Stimulated activated effector memory CD8-positive, alpha-beta T cell treated with anti-CD3 and anti-CD28 coated beads, Interleukin-12 subunit alpha, Interleukin-12 subunit beta, amount 100 ng/mL, for 72 hours (primary cell): ENCODE measurements at regions not wholly inside any gene's neighbourhood (a gene's known extent, or its start where the extent isn't known, plus 50 kb on each side); places are given as distances from the start of the nearest gene placed in this dataset.

Experiments
- ATAC-seq: fragments of 150-1000 bp; cut with Tn5 transposase; 2 replicates; pipeline ENCODE4 v1.10.0; 2021
- DNase-seq, 2 donors: peaks; one replicate each; pipeline ENCODE4 v3.0.0; 2021 to 2022; ENCODE audit warnings: low spot score in 2 of 2
- H3K27ac Mint-ChIP-seq: one replicate; pipeline ENCODE4 v1.8.0; 2022; ENCODE audit warnings: mild to moderate bottlenecking, mixed read lengths
- H3K36me3 Mint-ChIP-seq: one replicate; pipeline ENCODE4 v1.8.0; 2022; ENCODE audit warnings: mild to moderate bottlenecking, mixed read lengths
- H3K4me1 Mint-ChIP-seq: one replicate; pipeline ENCODE4 v1.8.0; 2022; ENCODE audit warnings: mixed read lengths
- H3K4me3 Mint-ChIP-seq: one replicate; pipeline ENCODE4 v1.8.0; 2022; ENCODE audit warnings: mild to moderate bottlenecking, mixed read lengths
- H3K9me3 Mint-ChIP-seq: one replicate; pipeline ENCODE4 v1.8.0; 2022; ENCODE audit warnings: mixed read lengths

- H3K9me3 Mint-ChIP-seq = peaks cover 7% of the 10 kb centered on the region
- H3K27ac Mint-ChIP-seq = no peak overlapping the region
- no peak for DNase-seq
- H3K4me1 Mint-ChIP-seq = no peaks in the 10 kb centered on the region
- no peak overlapping the region for H3K4me3 Mint-ChIP-seq
- ATAC-seq = no peak
- no peaks in the 10 kb centered on the region for H3K36me3 Mint-ChIP-seq
These were observed 222.4 kb downstream of the HHIP start for GRCh38 chr4:144868309-144868708.

DNA sequence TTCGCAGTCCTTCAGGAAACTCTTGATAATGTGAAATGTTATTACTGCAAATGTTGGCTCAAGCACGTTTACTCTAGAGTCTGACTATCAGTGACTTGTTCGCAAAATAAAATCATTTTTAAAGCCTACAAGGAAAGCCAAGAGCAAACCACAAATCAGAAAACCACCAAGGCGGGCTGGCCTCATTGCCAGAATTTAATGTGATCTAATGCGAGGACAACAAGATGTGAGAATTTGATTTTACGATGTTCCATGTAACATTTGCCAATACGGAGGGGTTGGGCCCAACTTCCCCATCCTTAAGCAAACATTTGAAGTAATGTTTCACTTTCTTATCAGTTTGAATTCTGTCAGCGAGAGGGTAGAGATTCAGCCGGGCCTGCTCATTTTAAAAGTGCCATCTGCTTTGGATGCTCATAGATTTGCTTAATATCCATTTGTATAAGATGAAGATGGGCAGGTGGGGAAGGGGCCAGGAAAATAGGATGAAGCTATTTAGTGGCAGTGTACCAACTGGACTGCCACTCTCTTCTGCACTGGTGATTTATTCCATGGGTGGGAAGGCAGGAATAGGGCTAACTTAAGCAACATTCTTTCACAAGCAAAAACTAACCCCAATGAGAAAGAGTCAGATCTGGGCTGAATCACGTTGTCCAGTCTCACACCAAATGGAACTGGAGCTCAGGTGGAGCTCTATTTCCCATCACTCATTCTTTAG lies 225.3 kb downstream of the ANAPC10 start:
- no peaks in the 10 kb centered on the region for H3K4me1 Mint-ChIP-seq
- H3K4me3 Mint-ChIP-seq = no peak overlapping the region
- H3K27ac Mint-ChIP-seq = no peak overlapping the region
- ATAC-seq (no peak), DNase-seq (no peak)
- no peaks in the 10 kb centered on the region for H3K36me3 Mint-ChIP-seq
- H3K9me3 Mint-ChIP-seq = peaks cover 2% of the 10 kb centered on the region

- Mint-ChIP-seq H3K4me3 (no peak overlapping the region), H3K9me3 (peaks cover 2% of the 10 kb centered on the region), H3K27ac (no peak overlapping the region), H3K36me3 (no peaks in the 10 kb centered on the region), H3K4me1 (no peaks in the 10 kb centered on the region)
- DNase-seq (no peak), ATAC-seq (no peak)
These were observed 224.6 kb downstream of the ANAPC10 start for GRCh38 chr4:144873226-144873990.

DNA sequence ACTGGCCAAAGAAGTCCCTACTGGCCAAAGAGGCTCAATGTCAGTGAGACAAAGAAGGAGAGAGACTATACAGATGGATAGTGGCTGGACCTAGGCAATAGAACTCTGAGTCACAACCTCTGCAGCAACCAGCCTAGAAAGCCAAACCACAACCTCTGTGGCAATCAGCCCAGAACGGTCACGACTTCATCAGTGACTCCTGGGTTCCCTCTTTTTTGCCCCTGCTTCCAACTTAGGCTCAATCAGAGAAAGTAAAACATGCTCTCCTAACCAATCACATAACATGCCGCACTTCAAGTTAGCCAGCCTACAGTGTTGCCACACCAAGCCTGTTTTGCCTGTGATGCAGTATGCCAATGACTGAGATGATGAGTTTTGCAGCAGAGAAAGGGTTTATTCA lies 203.4 kb downstream of the ANAPC10 start:
- Mint-ChIP-seq H3K36me3 (no peaks in the 10 kb centered on the region), H3K27ac (no peak overlapping the region), H3K9me3 (no peaks in the 10 kb centered on the region), H3K4me3 (no peak overlapping the region), H3K4me1 (no peaks in the 10 kb centered on the region)
- DNase-seq (no peak), ATAC-seq (no peak)

DNA sequence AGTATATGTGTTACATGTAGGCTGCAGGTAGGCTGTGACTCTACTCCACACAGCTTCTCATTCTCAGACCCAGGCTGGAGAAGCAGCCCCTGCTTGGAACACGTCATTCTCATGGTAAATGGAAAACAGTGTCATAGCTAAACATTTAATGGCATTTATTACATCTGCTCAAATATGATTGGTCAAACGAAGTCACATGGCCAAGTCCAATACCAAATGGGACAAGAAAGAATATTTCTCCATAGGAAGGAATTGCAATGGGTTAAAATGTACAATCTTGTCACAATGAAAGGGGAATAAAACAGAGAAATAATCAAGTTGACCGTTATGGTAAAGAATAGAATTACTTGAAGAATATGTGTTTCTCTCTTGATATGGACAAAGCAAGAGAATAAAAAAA lies 198.6 kb downstream of the ANAPC10 start:
- Mint-ChIP-seq H3K27ac (no peak overlapping the region), H3K4me3 (no peak overlapping the region), H3K9me3 (peaks cover 3% of the 10 kb centered on the region), H3K4me1 (no peaks in the 10 kb centered on the region), H3K36me3 (no peaks in the 10 kb centered on the region)
- ATAC-seq (no peak), DNase-seq (no peak)

- Mint-ChIP-seq H3K27ac (no peak overlapping the region), H3K4me3 (no peak overlapping the region), H3K36me3 (no peaks in the 10 kb centered on the region), H3K4me1 (no peaks in the 10 kb centered on the region), H3K9me3 (peaks cover 3% of the 10 kb centered on the region)
- DNase-seq (no peak), ATAC-seq (no peak)
These were observed 196.9 kb downstream of the ANAPC10 start for GRCh38 chr4:144901141-144901540.

GRCh38 chr4:144902614-144903013 lies 195.4 kb downstream of the ANAPC10 start:
- DNase-seq (no peak), ATAC-seq (no peak)
- Mint-ChIP-seq H3K9me3 (peaks cover 7% of the 10 kb centered on the region), H3K36me3 (no peaks in the 10 kb centered on the region), H3K4me1 (no peaks in the 10 kb centered on the region), H3K27ac (no peak overlapping the region), H3K4me3 (no peak overlapping the region)

DNA sequence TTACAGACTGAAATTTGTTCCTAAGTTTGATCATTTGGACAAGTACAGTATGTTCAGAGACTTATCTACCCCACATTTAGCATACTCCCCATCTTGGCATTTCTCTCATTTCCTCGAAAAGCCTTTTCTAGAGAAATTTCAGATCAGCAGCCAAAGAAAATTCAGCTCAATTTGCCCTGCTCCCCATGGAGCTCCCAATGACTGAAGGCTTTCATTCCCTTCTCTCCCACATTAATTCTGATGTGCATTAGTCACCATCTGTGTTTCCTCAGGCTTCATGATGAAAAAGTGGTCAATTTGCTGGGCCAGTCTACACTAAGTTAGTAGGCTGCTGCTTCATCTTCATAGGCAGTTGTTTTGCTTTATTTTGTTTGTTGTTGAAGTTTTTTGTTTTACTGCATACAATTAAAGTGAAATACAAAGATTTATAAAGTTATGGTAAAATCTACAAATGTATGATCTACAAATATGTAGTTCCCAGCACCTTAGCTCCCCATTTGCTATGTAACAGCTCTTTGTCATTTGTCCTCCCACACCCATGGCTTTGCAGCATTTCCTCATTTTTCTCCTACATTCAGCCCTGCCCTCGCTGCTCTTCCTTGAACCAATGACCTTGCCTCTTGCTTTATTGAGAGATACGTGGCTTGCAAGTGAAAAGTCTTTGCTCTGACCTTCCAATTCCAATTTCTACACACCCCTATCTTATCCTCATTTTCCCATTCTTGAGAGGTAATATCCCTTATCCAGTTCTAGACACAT lies 193.9 kb downstream of the ANAPC10 start:
- Mint-ChIP-seq H3K36me3 (no peaks in the 10 kb centered on the region), H3K27ac (no peak overlapping the region), H3K4me1 (no peaks in the 10 kb centered on the region), H3K9me3 (peaks cover 7% of the 10 kb centered on the region), H3K4me3 (no peak overlapping the region)
- ATAC-seq = no peak
- DNase-seq = no peak

GRCh38 chr4:144905286-144905685 lies 192.7 kb downstream of the ANAPC10 start:
- DNase-seq (no peak), ATAC-seq (no peak)
- Mint-ChIP-seq H3K4me3 (no peak overlapping the region), H3K9me3 (peaks cover 4% of the 10 kb centered on the region), H3K27ac (no peak overlapping the region), H3K4me1 (no peaks in the 10 kb centered on the region), H3K36me3 (no peaks in the 10 kb centered on the region)

GRCh38 chr4:144906181-144906925 lies 191.6 kb downstream of the ANAPC10 start:
- H3K9me3 Mint-ChIP-seq = peaks cover 4% of the 10 kb centered on the region
- H3K4me1 Mint-ChIP-seq = no peaks in the 10 kb centered on the region
- H3K36me3 Mint-ChIP-seq = no peaks in the 10 kb centered on the region
- ATAC-seq (no peak), DNase-seq (no peak)
- no peak overlapping the region for H3K4me3 Mint-ChIP-seq
- no peak overlapping the region for H3K27ac Mint-ChIP-seq

DNA sequence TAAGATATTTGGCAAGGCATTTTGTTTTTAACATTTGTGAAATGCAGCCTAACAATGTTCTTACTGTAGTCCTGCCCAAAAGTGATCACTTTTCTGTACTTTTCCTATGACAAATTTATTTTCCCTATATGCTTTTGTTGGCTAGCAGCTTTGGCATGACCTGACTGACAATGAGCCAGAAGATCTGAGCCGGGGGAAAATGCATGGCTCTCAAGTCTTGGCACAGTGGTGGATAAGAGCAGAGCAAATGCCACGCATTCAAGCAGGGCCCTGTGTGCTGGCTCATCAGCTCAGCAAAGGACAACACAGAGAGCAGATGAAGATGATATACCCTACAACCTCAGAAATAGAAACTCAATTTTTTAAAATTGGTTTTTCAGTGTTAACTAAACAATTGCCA lies 187.3 kb downstream of the ANAPC10 start:
- Mint-ChIP-seq H3K9me3 (peaks cover 11% of the 10 kb centered on the region), H3K4me1 (no peaks in the 10 kb centered on the region), H3K27ac (no peak overlapping the region), H3K36me3 (no peaks in the 10 kb centered on the region), H3K4me3 (no peak overlapping the region)
- ATAC-seq (no peak), DNase-seq (no peak)
